GM19463 (cell line): ENCODE measurements at regions not wholly inside any gene's neighbourhood (a gene's known extent, or its start where the extent isn't known, plus 50 kb on each side); places are given as distances from the start of the nearest gene placed in this dataset.

ENCODE experiments used
- ATAC-seq: cut with Tn5 transposase; IDR thresholded peaks from one replicate; pipeline ENCODE4 v1.9.1; 2021; ENCODE audit warnings: mild to moderate bottlenecking, moderate library complexity; ENCODE audit not compliant: unreplicated experiment

GRCh38 chr12:125193376-125194152 is 128.3 kb downstream of the AACS start:
- no peak for ATAC-seq

- no peak for ATAC-seq
Observed at GRCh38 chr12:125194163-125194773, 129.0 kb downstream of the AACS start.

- ATAC-seq = no peak
Observed at GRCh38 chr12:125194987-125195386, 129.8 kb downstream of the AACS start.

GRCh38 chr12:125197326-125197725 is 132.1 kb downstream of the AACS start:
- no peak for ATAC-seq

- no peak for ATAC-seq
Observed at GRCh38 chr12:125198652-125199051, 133.4 kb downstream of the AACS start.

GRCh38 chr12:125201090-125201489 is 135.9 kb downstream of the AACS start:
- ATAC-seq = no peak

GRCh38 chr12:125201940-125202339 is 136.7 kb downstream of the AACS start:
- no peak for ATAC-seq

GRCh38 chr12:125202421-125202820 is 137.2 kb downstream of the AACS start:
- no peak for ATAC-seq

GRCh38 chr12:125203145-125203765 is 138.0 kb downstream of the AACS start:
- ATAC-seq = no peak

- no peak for ATAC-seq
Observed at GRCh38 chr12:125205386-125205785, 140.2 kb downstream of the AACS start.

- ATAC-seq = no peak
Observed at GRCh38 chr12:125206711-125207110, 141.5 kb downstream of the AACS start.

GRCh38 chr12:125208334-125208733 is 143.1 kb downstream of the AACS start:
- no peak for ATAC-seq

GRCh38 chr12:125208942-125209341 is 143.7 kb downstream of the AACS start:
- ATAC-seq = no peak

- ATAC-seq = no peak
Observed at GRCh38 chr12:125210104-125210755, 145.0 kb downstream of the AACS start.

GRCh38 chr12:125211464-125211863 is 146.2 kb downstream of the AACS start:
- no peak for ATAC-seq

GRCh38 chr12:125214289-125214688 is 149.1 kb downstream of the AACS start:
- no peak for ATAC-seq

- ATAC-seq = no peak
Observed at GRCh38 chr12:125216756-125217155, 151.5 kb downstream of the AACS start.

- no peak for ATAC-seq
Observed at GRCh38 chr12:125217308-125217707, 152.1 kb downstream of the AACS start.

- ATAC-seq = no peak
Observed at GRCh38 chr12:125218952-125219351, 153.7 kb downstream of the AACS start.

- no peak for ATAC-seq
Observed at GRCh38 chr12:125220404-125221273, 155.4 kb downstream of the AACS start.

GRCh38 chr12:125221602-125222001 is 156.4 kb downstream of the AACS start:
- ATAC-seq = no peak
